ENCODE measurements at regions not wholly inside any gene's neighbourhood (a gene's known extent, or its start where the extent isn't known, plus 50 kb on each side); places are given as distances from the start of the nearest gene placed in this dataset.

DNA sequence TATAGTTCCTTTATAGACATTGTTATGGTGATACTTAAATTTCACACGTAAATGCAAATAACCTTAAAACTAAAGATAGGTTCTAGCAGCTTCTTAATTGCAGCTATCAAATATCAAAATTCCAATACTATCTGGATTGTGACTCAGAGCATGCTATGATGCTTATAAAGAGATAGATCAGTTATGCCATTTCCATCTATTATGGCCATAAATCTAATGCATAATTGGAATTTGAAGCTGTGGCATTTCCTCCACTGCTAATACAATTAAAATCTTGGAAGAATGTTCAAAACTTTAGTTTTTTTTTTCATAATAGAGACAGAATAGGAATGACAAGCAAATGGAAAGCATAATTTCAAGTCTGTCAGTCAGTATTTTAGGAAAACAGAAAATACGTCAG, 220.8 kb upstream of the GALNT5 start:
- TF ChIP-seq EZH2 (IDR thresholded peaks at IDR 0.05; ENCODE audit: insufficient read depth, poor library complexity, severe bottlenecking) (no peak), EZH2phosphoT487 (IDR thresholded peaks at IDR 0.05; ENCODE audit: insufficient read depth, low read depth) (no peak)
